ENCODE measurements at regions not wholly inside any gene's neighbourhood (a gene's known extent, or its start where the extent isn't known, plus 50 kb on each side); places are given as distances from the start of the nearest gene placed in this dataset.
"Not testable (repeated sequence)": the region's sequence is repeated elsewhere in the genome, so short reads cannot be mapped to it uniquely, and the experiment has no call there.

GRCh38 chr2:21194147-21194546, 70.4 kb downstream of the TDRD15 start:
- no peak for DNase-seq (ENCODE audit: extremely low read depth, insufficient read length)
- Histone ChIP-seq H3K27me3 (replicated peaks; ENCODE audit: control insufficient read depth, insufficient read depth, low read length) (no peaks in the 10 kb centered on the region), H3K4me3 (replicated peaks; ENCODE audit: low read depth, low read length) (no peak overlapping the region), H3K36me3 (ENCODE audit: control insufficient read depth, insufficient read depth, low read length) (no peaks in the 10 kb centered on the region)
- TF ChIP-seq CTCF (IDR thresholded peaks at IDR 0.05; ENCODE audit: insufficient read depth, low read length, poor library complexity, severe bottlenecking), result no peak

GRCh38 chr2:21194858-21195271, 71.1 kb downstream of the TDRD15 start:
- Histone ChIP-seq H3K27me3 (replicated peaks; ENCODE audit: control insufficient read depth, insufficient read depth, low read length) (no peaks in the 10 kb centered on the region), H3K36me3 (ENCODE audit: control insufficient read depth, insufficient read depth, low read length) (no peaks in the 10 kb centered on the region), H3K4me3 (replicated peaks; ENCODE audit: low read depth, low read length) (no peak overlapping the region)
- DNase-seq (ENCODE audit: extremely low read depth, insufficient read length), result no peak
- no peak for TF ChIP-seq CTCF (IDR thresholded peaks at IDR 0.05; ENCODE audit: insufficient read depth, low read length, poor library complexity, severe bottlenecking)

GRCh38 chr2:21195326-21195725, 71.6 kb downstream of the TDRD15 start:
- no peak overlapping the region for H3K4me3 ChIP-seq (replicated peaks; ENCODE audit: low read depth, low read length)
- no peak for TF ChIP-seq CTCF (IDR thresholded peaks at IDR 0.05; ENCODE audit: insufficient read depth, low read length, poor library complexity, severe bottlenecking)
- H3K36me3 ChIP-seq (ENCODE audit: control insufficient read depth, insufficient read depth, low read length), result no peaks in the 10 kb centered on the region
- no peak for DNase-seq (ENCODE audit: extremely low read depth, insufficient read length)
- no peaks in the 10 kb centered on the region for H3K27me3 ChIP-seq (replicated peaks; ENCODE audit: control insufficient read depth, insufficient read depth, low read length)

GRCh38 chr2:21198637-21199036, 74.9 kb downstream of the TDRD15 start:
- Histone ChIP-seq H3K36me3 (ENCODE audit: control insufficient read depth, insufficient read depth, low read length) (no peaks in the 10 kb centered on the region), H3K27me3 (replicated peaks; ENCODE audit: control insufficient read depth, insufficient read depth, low read length) (no peaks in the 10 kb centered on the region), H3K4me3 (replicated peaks; ENCODE audit: low read depth, low read length) (no peak overlapping the region)
- DNase-seq (ENCODE audit: extremely low read depth, insufficient read length), result no peak
- TF ChIP-seq CTCF (IDR thresholded peaks at IDR 0.05; ENCODE audit: insufficient read depth, low read length, poor library complexity, severe bottlenecking), result no peak

- no peak for TF ChIP-seq CTCF (IDR thresholded peaks at IDR 0.05; ENCODE audit: insufficient read depth, low read length, poor library complexity, severe bottlenecking)
- no peak overlapping the region for H3K4me3 ChIP-seq (replicated peaks; ENCODE audit: low read depth, low read length)
- no peak for DNase-seq (ENCODE audit: extremely low read depth, insufficient read length)
- no peaks in the 10 kb centered on the region for H3K36me3 ChIP-seq (ENCODE audit: control insufficient read depth, insufficient read depth, low read length)
- no peaks in the 10 kb centered on the region for H3K27me3 ChIP-seq (replicated peaks; ENCODE audit: control insufficient read depth, insufficient read depth, low read length)
Measured at GRCh38 chr2:21203976-21204375, 80.2 kb downstream of the TDRD15 start.

- H3K4me3 ChIP-seq (replicated peaks; ENCODE audit: low read depth, low read length); H3K36me3 ChIP-seq (ENCODE audit: control insufficient read depth, insufficient read depth, low read length); H3K27me3 ChIP-seq (replicated peaks; ENCODE audit: control insufficient read depth, insufficient read depth, low read length); DNase-seq (ENCODE audit: extremely low read depth, insufficient read length): not testable (repeated sequence)
Measured at GRCh38 chr2:21214085-21214484, 90.3 kb downstream of the TDRD15 start.
